ENCODE measurements at regions not wholly inside any gene's neighbourhood (a gene's known extent, or its start where the extent isn't known, plus 50 kb on each side); places are given as distances from the start of the nearest gene placed in this dataset.
"Not testable (repeated sequence)": the region's sequence is repeated elsewhere in the genome, so short reads cannot be mapped to it uniquely, and the experiment has no call there.

DNA sequence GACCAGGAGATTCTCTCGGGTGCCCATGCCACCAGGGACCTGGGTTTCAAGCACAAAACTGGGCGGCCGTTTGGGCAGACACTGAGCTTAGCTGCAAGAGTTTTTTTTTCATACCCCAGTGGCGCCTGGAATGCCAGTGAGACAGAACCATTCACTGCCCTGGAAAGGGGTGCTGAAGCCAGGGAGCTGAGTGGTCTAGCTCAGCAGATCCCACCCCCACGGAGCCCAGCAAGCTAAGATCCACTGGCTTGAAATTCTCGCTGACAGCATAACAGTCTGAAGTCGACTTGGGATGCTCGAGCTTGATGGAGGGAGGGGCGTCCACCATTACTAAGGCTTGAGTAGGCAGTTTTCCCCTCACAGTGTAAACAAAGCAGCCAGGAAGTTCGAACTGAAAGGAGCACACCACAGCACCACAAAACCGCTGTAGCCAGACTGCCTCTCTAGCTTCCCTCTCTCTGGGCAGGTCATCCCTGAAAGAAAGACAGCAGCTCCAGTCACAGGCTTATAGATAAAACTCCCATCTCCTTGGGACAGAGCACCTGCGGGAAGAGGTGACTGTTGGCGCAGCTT is 157.7 kb downstream of the GIPC2 start:
- DNase-seq (ENCODE audit: low read depth, low spot score); H3K4me1 ChIP-seq (ENCODE audit: insufficient read depth, insufficient read length); H3K36me3 ChIP-seq (ENCODE audit: insufficient read depth, insufficient read length, low read length); H3K9me3 ChIP-seq (ENCODE audit: insufficient read depth, low read length); H3K4me3 ChIP-seq (ENCODE audit: insufficient read length, low read depth); H3K27me3 ChIP-seq (ENCODE audit: insufficient read depth, insufficient read length): not testable (repeated sequence)
- peak overlapping the region; percentile 57 for H3K9ac ChIP-seq (ENCODE audit: insufficient read length, low read depth)

- Histone ChIP-seq H3K4me1 (ENCODE audit: insufficient read depth, insufficient read length) (peaks cover 2% of the 10 kb centered on the region), H3K9me3 (ENCODE audit: insufficient read depth, low read length) (peaks cover 16% of the 10 kb centered on the region; the same call in 1 of the 2 replicates), H3K9ac (ENCODE audit: insufficient read length, low read depth) (no peak overlapping the region), H3K4me3 (ENCODE audit: insufficient read length, low read depth) (no peak overlapping the region), H3K36me3 (ENCODE audit: insufficient read depth, insufficient read length, low read length) (no peaks in the 10 kb centered on the region), H3K27me3 (ENCODE audit: insufficient read depth, insufficient read length) (peaks cover 12% of the 10 kb centered on the region)
- no peak for DNase-seq (ENCODE audit: low read depth, low spot score)
- TF ChIP-seq SUZ12 (IDR thresholded peaks at IDR 0.05; ENCODE audit: extremely low read depth, insufficient read depth, insufficient read length): no peak
- TF ChIP-seq YY1 (IDR thresholded peaks at IDR 0.05; ENCODE audit: insufficient read depth, insufficient read length): no peak
- no peak for TF ChIP-seq ZNF274 (IDR thresholded peaks at IDR 0.05; ENCODE audit: low read depth, low read length)
These were observed 164.4 kb downstream of the GIPC2 start for GRCh38 chr1:78210175-78210574.

DNA sequence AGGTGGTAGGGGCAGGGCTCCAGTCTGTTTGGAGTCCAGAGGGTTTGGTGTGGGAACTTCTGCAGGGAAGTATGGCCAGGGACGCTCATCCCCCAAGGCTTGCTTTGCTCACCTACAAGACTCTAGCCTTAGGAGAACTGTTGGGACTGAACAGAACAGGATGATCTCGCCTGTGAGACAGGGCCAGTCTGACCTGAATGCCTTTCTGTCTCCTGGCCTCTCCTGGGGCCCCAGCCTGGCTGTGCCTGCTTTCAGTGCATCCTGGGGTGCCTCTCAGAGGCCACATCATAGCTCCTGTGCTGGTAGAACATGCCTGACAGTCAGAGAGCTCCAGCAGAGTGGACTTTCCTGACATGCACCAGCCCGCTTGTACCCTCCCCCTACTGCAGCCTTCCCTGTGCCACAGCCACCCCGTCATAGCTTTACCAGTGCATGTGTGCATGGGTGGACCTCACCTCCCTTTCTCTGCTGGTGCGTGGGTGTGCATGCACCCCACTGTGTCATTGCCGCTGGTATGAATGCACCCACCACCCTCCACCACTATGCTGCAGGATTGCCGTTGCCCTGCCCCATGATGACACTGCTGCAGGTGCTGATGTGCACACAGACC is 165.8 kb downstream of the GIPC2 start:
- DNase-seq (ENCODE audit: low read depth, low spot score): no peak

DNA sequence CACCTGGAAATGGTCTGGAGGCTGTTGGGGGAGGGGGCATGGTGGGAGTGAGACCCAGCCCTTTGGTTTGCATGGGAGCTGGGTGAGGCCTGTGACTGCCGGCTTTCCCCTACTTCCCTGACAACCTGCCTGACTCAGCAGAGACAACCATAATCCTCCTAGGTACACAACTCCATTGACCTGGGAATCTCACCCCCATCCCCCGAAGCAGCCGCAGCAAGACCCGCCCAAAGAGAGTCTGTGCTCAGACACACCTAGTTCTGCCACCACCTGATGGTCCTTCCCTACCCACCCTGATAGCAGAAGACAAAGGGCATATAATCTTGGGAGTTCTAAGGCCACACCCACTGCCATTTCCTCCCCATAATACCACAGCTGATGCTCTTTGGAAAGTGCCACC is 168.6 kb downstream of the GIPC2 start:
- H3K4me3 ChIP-seq (ENCODE audit: insufficient read length, low read depth): no peak overlapping the region
- peaks cover 2% of the 10 kb centered on the region for H3K4me1 ChIP-seq (ENCODE audit: insufficient read depth, insufficient read length)
- H3K9ac ChIP-seq (ENCODE audit: insufficient read length, low read depth): no peak overlapping the region
- no peaks in the 10 kb centered on the region for H3K36me3 ChIP-seq (ENCODE audit: insufficient read depth, insufficient read length, low read length)
- H3K9me3 ChIP-seq (ENCODE audit: insufficient read depth, low read length): peaks cover 16% of the 10 kb centered on the region; the same call in 1 of the 2 replicates
- TF ChIP-seq ZNF274 (IDR thresholded peaks at IDR 0.05; ENCODE audit: low read depth, low read length): no peak
- TF ChIP-seq YY1 (IDR thresholded peaks at IDR 0.05; ENCODE audit: insufficient read depth, insufficient read length): no peak
- no peak for TF ChIP-seq SUZ12 (IDR thresholded peaks at IDR 0.05; ENCODE audit: extremely low read depth, insufficient read depth, insufficient read length)
- DNase-seq (ENCODE audit: low read depth, low spot score): no peak
- H3K27me3 ChIP-seq (ENCODE audit: insufficient read depth, insufficient read length): peaks cover 20% of the 10 kb centered on the region

More for the DNA sequence above, 165.8 kb downstream of the GIPC2 start:
- Histone ChIP-seq H3K27me3 (ENCODE audit: insufficient read depth, insufficient read length) (peaks cover 12% of the 10 kb centered on the region), H3K4me3 (ENCODE audit: insufficient read length, low read depth) (no peak overlapping the region), H3K9me3 (ENCODE audit: insufficient read depth, low read length) (peaks cover 16% of the 10 kb centered on the region; the same call in 1 of the 2 replicates), H3K36me3 (ENCODE audit: insufficient read depth, insufficient read length, low read length) (no peaks in the 10 kb centered on the region), H3K4me1 (ENCODE audit: insufficient read depth, insufficient read length) (peaks cover 2% of the 10 kb centered on the region), H3K9ac (ENCODE audit: insufficient read length, low read depth) (no peak overlapping the region)
- no peak for TF ChIP-seq YY1 (IDR thresholded peaks at IDR 0.05; ENCODE audit: insufficient read depth, insufficient read length)
- TF ChIP-seq ZNF274 (IDR thresholded peaks at IDR 0.05; ENCODE audit: low read depth, low read length): no peak
- no peak for TF ChIP-seq SUZ12 (IDR thresholded peaks at IDR 0.05; ENCODE audit: extremely low read depth, insufficient read depth, insufficient read length)

GRCh38 chr1:78222225-78222959 is 176.6 kb downstream of the GIPC2 start:
- Histone ChIP-seq H3K36me3 (ENCODE audit: insufficient read depth, insufficient read length, low read length) (no peaks in the 10 kb centered on the region), H3K27me3 (ENCODE audit: insufficient read depth, insufficient read length) (peaks cover 80% of the 10 kb centered on the region), H3K4me3 (ENCODE audit: insufficient read length, low read depth) (no peak overlapping the region), H3K9me3 (ENCODE audit: insufficient read depth, low read length) (peaks cover 11% of the 10 kb centered on the region; the same call in 1 of the 2 replicates), H3K4me1 (ENCODE audit: insufficient read depth, insufficient read length) (no peaks in the 10 kb centered on the region), H3K9ac (ENCODE audit: insufficient read length, low read depth) (no peak overlapping the region)
- TF ChIP-seq SUZ12 (IDR thresholded peaks at IDR 0.05; ENCODE audit: extremely low read depth, insufficient read depth, insufficient read length) (no peak), YY1 (IDR thresholded peaks at IDR 0.05; ENCODE audit: insufficient read depth, insufficient read length) (no peak), ZNF274 (IDR thresholded peaks at IDR 0.05; ENCODE audit: low read depth, low read length) (no peak)
- DNase-seq (ENCODE audit: low read depth, low spot score): no peak

- Histone ChIP-seq H3K36me3 (ENCODE audit: insufficient read depth, insufficient read length, low read length) (no peaks in the 10 kb centered on the region), H3K9ac (ENCODE audit: insufficient read length, low read depth) (no peak overlapping the region), H3K4me1 (ENCODE audit: insufficient read depth, insufficient read length) (no peaks in the 10 kb centered on the region), H3K9me3 (ENCODE audit: insufficient read depth, low read length) (peaks cover 12% of the 10 kb centered on the region; the same call in 1 of the 2 replicates), H3K4me3 (ENCODE audit: insufficient read length, low read depth) (no peak overlapping the region), H3K27me3 (ENCODE audit: insufficient read depth, insufficient read length) (peaks cover 86% of the 10 kb centered on the region)
- DNase-seq (ENCODE audit: low read depth, low spot score): no peak
- TF ChIP-seq YY1 (IDR thresholded peaks at IDR 0.05; ENCODE audit: insufficient read depth, insufficient read length) (no peak), SUZ12 (IDR thresholded peaks at IDR 0.05; ENCODE audit: extremely low read depth, insufficient read depth, insufficient read length) (no peak), ZNF274 (IDR thresholded peaks at IDR 0.05; ENCODE audit: low read depth, low read length) (no peak)
These were observed 177.2 kb downstream of the GIPC2 start for GRCh38 chr1:78222960-78223358.
